ENCODE measurements at regions not wholly inside any gene's neighbourhood (a gene's known extent, or its start where the extent isn't known, plus 50 kb on each side); places are given as distances from the start of the nearest gene placed in this dataset.

GRCh38 chr17:55883149-55883548, 132.3 kb downstream of the PCTP start:
- Histone ChIP-seq H4K20me1 (ENCODE audit: insufficient read depth) (no peaks in the 10 kb centered on the region), H3K9ac (ENCODE audit: low read length) (no peak overlapping the region), H3K9me2 (ENCODE audit: insufficient read depth, low read length) (no peaks in the 10 kb centered on the region), H3K79me2 (replicated peaks; ENCODE audit: insufficient read depth, low read length) (no peaks in the 10 kb centered on the region), H3K36me3 (ENCODE audit: insufficient read depth, low read length) (no peaks in the 10 kb centered on the region), H3K27me3 (ENCODE audit: insufficient read depth, low read depth, low read length) (no peaks in the 10 kb centered on the region), H3K27ac (ENCODE audit: low read length) (no peak overlapping the region), H3K4me2 (ENCODE audit: low read length) (no peak overlapping the region), H3K9me3 (ENCODE audit: low read length) (no peaks in the 10 kb centered on the region), H2AFZ (ENCODE audit: low read depth, low read length) (no peak overlapping the region), H3K4me3 (ENCODE audit: low read length) (no peak overlapping the region), H3F3A (ENCODE audit: insufficient read depth, low read length, poor library complexity, severe bottlenecking) (no peaks in the 10 kb centered on the region)
- TF ChIP-seq CTCF (IDR thresholded peaks at IDR 0.05; ENCODE audit: poor library complexity, severe bottlenecking) (no peak), TAF1 (IDR thresholded peaks at IDR 0.05; ENCODE audit: low read depth) (no peak), SMC3 (conservative IDR thresholded peaks at IDR 0.05; ENCODE audit: poor library complexity) (no peak), EP300 (conservative IDR thresholded peaks at IDR 0.05; ENCODE audit: poor library complexity, severe bottlenecking) (no peak), POLR2AphosphoS5 (IDR thresholded peaks at IDR 0.05) (no peak), REST (IDR thresholded peaks at IDR 0.05; ENCODE audit: borderline replicate concordance) (no peak), RAD21 (conservative IDR thresholded peaks at IDR 0.05) (no peak), MXI1 (conservative IDR thresholded peaks at IDR 0.05; ENCODE audit: poor library complexity, severe bottlenecking) (no peak), EZH2 (IDR thresholded peaks at IDR 0.05; ENCODE audit: borderline replicate concordance, insufficient read depth, low read length, poor library complexity, severe bottlenecking) (no peak)

DNA sequence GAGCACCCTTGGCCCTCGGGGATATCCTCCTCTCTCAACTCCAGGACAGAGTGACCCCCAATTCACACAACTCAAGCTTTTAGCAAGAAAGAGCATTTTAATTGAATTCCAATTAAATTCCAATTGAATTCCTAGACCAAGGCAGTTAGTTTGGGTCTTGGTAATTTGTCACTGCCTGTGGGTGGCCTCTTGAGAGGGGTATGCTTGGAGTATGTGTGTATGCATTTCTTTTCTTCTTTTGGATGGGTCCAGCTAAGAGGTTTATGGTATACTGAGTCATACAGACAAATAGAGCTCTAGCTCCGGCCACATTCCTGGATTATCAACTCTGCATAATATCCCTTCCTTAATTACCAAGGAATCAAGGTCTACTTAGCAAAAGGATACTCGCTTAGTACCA, 136.7 kb downstream of the PCTP start:
- Histone ChIP-seq H3K27ac (ENCODE audit: low read length) (no peak overlapping the region), H3K79me2 (replicated peaks; ENCODE audit: insufficient read depth, low read length) (no peaks in the 10 kb centered on the region), H3K4me2 (ENCODE audit: low read length) (no peak overlapping the region), H4K20me1 (ENCODE audit: insufficient read depth) (no peaks in the 10 kb centered on the region), H3K27me3 (ENCODE audit: insufficient read depth, low read depth, low read length) (no peaks in the 10 kb centered on the region), H3K4me3 (ENCODE audit: low read length) (no peak overlapping the region), H3K9me3 (ENCODE audit: low read length) (no peaks in the 10 kb centered on the region), H3K9ac (ENCODE audit: low read length) (no peak overlapping the region), H3K9me2 (ENCODE audit: insufficient read depth, low read length) (no peaks in the 10 kb centered on the region), H3K36me3 (ENCODE audit: insufficient read depth, low read length) (no peaks in the 10 kb centered on the region), H2AFZ (ENCODE audit: low read depth, low read length) (no peak overlapping the region), H3F3A (ENCODE audit: insufficient read depth, low read length, poor library complexity, severe bottlenecking) (no peaks in the 10 kb centered on the region)
- TF ChIP-seq RAD21 (conservative IDR thresholded peaks at IDR 0.05) = no peak
- TF ChIP-seq EP300 (conservative IDR thresholded peaks at IDR 0.05; ENCODE audit: poor library complexity, severe bottlenecking) = no peak
- no peak for TF ChIP-seq POLR2AphosphoS5 (IDR thresholded peaks at IDR 0.05)
- no peak for TF ChIP-seq EZH2 (IDR thresholded peaks at IDR 0.05; ENCODE audit: borderline replicate concordance, insufficient read depth, low read length, poor library complexity, severe bottlenecking)
- no peak for TF ChIP-seq MXI1 (conservative IDR thresholded peaks at IDR 0.05; ENCODE audit: poor library complexity, severe bottlenecking)
- TF ChIP-seq CTCF (IDR thresholded peaks at IDR 0.05; ENCODE audit: poor library complexity, severe bottlenecking) = no peak
- no peak for TF ChIP-seq REST (IDR thresholded peaks at IDR 0.05; ENCODE audit: borderline replicate concordance)
- no peak for TF ChIP-seq TAF1 (IDR thresholded peaks at IDR 0.05; ENCODE audit: low read depth)
- TF ChIP-seq SMC3 (conservative IDR thresholded peaks at IDR 0.05; ENCODE audit: poor library complexity) = no peak
